K562 (cell line): ENCODE measurements at regions not wholly inside any gene's neighbourhood (a gene's known extent, or its start where the extent isn't known, plus 50 kb on each side); places are given as distances from the start of the nearest gene placed in this dataset.

Experiments used
- GTF3C2 ChIP-seq: IDR thresholded peaks from 3 replicates; pipeline ENCODE4 v1.6.1; 2011; ENCODE audit warnings: borderline replicate concordance, mild to moderate bottlenecking, moderate library complexity; ENCODE audit not compliant: insufficient read length; ENCODE audit errors: extremely low read depth
- ZBTB40 ChIP-seq, 2 experiments: fragments of 450-650 bp in 1 of 2; sonication (generic) in 1 of 2; formaldehyde crosslinking in 1 of 2; IDR thresholded peaks; 2 replicates each; pipeline versions ENCODE4 v1.7.1 to v1.9.0; 2016 to 2022; ENCODE audit warnings: inconsistent platforms in 1 of 2, mild to moderate bottlenecking in 1 of 2, missing genetic modification reagents in 1 of 2

GRCh38 chr14:30402846-30403245, 156.1 kb upstream of the G2E3 start (continued):
- no peak for TF ChIP-seq ZBTB40 (IDR thresholded peaks at IDR 0.05)
- TF ChIP-seq ZBTB40 (CRISPR knock-in tag; IDR thresholded peaks at IDR 0.05) = no peak
- no peak for TF ChIP-seq GTF3C2
